ENCODE measurements at regions not wholly inside any gene's neighbourhood (a gene's known extent, or its start where the extent isn't known, plus 50 kb on each side); places are given as distances from the start of the nearest gene placed in this dataset.

GRCh38 chr3:101085752-101086151, 92.5 kb upstream of the ABI3BP start:
- TF ChIP-seq, protein P1, sequence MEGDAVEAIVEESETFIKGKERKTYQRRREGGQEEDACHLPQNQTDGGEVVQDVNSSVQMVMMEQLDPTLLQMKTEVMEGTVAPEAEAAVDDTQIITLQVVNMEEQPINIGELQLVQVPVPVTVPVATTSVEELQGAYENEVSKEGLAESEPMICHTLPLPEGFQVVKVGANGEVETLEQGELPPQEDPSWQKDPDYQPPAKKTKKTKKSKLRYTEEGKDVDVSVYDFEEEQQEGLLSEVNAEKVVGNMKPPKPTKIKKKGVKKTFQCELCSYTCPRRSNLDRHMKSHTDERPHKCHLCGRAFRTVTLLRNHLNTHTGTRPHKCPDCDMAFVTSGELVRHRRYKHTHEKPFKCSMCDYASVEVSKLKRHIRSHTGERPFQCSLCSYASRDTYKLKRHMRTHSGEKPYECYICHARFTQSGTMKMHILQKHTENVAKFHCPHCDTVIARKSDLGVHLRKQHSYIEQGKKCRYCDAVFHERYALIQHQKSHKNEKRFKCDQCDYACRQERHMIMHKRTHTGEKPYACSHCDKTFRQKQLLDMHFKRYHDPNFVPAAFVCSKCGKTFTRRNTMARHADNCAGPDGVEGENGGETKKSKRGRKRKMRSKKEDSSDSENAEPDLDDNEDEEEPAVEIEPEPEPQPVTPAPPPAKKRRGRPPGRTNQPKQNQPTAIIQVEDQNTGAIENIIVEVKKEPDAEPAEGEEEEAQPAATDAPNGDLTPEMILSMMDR (IDR thresholded peaks at IDR 0.05), result no peak
- TF ChIP-seq POLR2AphosphoS5 (IDR thresholded peaks at IDR 0.05; ENCODE audit: insufficient read depth in 1 of 2, low read depth in 1 of 2), result no peak

All from vagina (tissue), 2 donors.